ENCODE measurements at regions not wholly inside any gene's neighbourhood (a gene's known extent, or its start where the extent isn't known, plus 50 kb on each side); places are given as distances from the start of the nearest gene placed in this dataset.

DNA sequence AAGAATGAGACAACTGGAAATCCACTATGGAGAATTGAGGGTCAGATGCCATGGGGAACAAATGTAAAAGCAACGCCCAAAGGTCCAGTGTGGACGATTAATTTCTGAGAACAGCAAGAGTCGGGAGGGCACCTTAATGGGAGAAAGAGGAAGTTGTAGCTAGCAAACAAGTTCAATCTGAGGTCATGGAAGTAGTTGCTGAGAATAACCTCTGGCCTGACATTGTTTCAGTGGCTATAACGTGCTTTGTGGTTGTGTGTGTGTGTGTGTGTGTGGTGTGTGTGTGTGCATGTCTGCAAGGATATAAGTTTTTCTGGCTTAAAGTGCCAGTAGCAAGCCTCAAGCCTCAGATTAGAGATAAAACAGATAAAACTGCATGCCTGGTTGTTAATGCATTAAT lies 1630.1 kb upstream of the TENM4 start:
- Histone ChIP-seq H3K4me1 (no peaks in the 10 kb centered on the region), H3K27ac (no peak overlapping the region), H3K27me3 (no peaks in the 10 kb centered on the region), H3K4me3 (no peak overlapping the region), H3K36me3 (ENCODE audit: low read depth, missing control alignments) (no peaks in the 10 kb centered on the region), H3K9me3 (no peaks in the 10 kb centered on the region)
- TF ChIP-seq, protein P1, sequence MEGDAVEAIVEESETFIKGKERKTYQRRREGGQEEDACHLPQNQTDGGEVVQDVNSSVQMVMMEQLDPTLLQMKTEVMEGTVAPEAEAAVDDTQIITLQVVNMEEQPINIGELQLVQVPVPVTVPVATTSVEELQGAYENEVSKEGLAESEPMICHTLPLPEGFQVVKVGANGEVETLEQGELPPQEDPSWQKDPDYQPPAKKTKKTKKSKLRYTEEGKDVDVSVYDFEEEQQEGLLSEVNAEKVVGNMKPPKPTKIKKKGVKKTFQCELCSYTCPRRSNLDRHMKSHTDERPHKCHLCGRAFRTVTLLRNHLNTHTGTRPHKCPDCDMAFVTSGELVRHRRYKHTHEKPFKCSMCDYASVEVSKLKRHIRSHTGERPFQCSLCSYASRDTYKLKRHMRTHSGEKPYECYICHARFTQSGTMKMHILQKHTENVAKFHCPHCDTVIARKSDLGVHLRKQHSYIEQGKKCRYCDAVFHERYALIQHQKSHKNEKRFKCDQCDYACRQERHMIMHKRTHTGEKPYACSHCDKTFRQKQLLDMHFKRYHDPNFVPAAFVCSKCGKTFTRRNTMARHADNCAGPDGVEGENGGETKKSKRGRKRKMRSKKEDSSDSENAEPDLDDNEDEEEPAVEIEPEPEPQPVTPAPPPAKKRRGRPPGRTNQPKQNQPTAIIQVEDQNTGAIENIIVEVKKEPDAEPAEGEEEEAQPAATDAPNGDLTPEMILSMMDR (IDR thresholded peaks at IDR 0.05), result no peak
- TF ChIP-seq POLR2A (IDR thresholded peaks at IDR 0.05), result no peak
- WGBS, 2 donors, result 52 to 62% methylated on average over 4 of the region's 4 CpGs
- intact Hi-C loops (cut with DNase I; ENCODE audit: low total_unique reads), result no loop called here
- no peak for DNase-seq

DNA sequence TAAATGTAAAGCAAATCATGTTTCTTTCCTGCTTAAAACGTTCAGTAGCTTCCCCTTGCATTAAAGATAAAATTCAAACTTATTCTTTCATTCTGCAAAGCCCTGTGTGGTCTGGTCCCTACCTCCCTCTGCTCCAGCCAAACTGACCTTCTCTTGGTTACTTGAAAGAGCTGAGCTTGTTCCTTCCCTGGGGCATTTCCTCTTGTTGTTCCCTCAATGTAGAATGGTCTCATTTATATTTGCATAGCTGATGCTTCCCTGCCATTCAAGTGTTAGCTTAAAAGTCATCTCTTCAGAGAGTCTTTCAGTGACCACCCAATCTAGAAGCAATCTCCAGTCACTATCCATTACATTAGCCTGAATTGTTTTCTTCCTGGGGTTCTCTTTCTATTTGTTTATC lies 1618.5 kb upstream of the TENM4 start:
- H3K4me1 ChIP-seq, result peaks cover 2% of the 10 kb centered on the region
- H3K27ac ChIP-seq, result no peak overlapping the region
- no peak for DNase-seq
- no peaks in the 10 kb centered on the region for H3K27me3 ChIP-seq
- intact Hi-C loops (cut with DNase I; ENCODE audit: low total_unique reads), result no loop called here
- TF ChIP-seq, protein P1 (IDR thresholded peaks at IDR 0.05), result no peak
- TF ChIP-seq POLR2A (IDR thresholded peaks at IDR 0.05), result no peak
- no peak overlapping the region for H3K4me3 ChIP-seq
- no peaks in the 10 kb centered on the region for H3K9me3 ChIP-seq
- 14 to 31% methylated on average over 1 of the region's 1 CpG for WGBS, 2 donors
- no peaks in the 10 kb centered on the region for H3K36me3 ChIP-seq (ENCODE audit: low read depth, missing control alignments)

DNA sequence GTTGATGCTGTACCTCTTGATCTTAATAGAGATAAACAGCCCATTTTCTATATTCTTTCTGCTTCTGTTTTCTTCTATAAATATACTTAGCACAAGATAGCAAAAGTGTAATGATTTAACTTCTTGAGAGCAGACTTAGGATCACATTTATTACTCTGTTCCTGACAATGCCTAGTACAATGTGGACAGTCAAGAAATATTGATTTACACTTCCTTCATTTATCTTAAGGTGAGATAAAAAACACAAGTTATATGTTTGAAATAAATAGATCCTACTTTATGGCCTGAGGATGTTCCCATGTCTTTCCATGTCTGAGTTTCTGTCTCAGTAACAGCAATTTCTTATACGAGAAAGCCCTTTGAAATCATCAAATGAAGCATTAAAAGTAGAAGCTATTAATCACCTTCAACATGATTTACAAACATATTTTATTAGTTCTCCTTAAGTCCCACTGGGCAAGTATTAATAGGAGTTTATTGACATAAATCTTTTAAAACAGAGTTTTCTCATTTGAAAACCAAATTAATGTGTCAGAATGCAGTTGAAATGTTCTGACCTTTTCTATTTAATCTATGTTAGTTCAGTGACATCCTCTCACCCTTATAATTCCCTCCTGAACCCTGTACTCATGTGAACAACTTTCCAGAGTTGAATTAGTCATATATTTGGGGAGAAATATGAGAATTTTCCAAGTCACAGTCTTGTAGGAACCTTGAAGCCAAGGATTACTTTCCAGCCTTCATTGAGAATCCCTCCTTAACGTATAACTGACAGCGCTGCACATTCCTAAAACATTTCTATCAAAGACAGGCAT lies 1611.7 kb upstream of the TENM4 start:
- Histone ChIP-seq H3K4me3 (no peak overlapping the region), H3K4me1 (no peaks in the 10 kb centered on the region), H3K27me3 (no peaks in the 10 kb centered on the region), H3K36me3 (ENCODE audit: low read depth, missing control alignments) (no peaks in the 10 kb centered on the region), H3K9me3 (no peaks in the 10 kb centered on the region), H3K27ac (no peak overlapping the region)
- no peak for TF ChIP-seq POLR2A (IDR thresholded peaks at IDR 0.05)
- TF ChIP-seq, protein P1 (IDR thresholded peaks at IDR 0.05), result no peak
- DNase-seq, result no peak
- intact Hi-C loops (cut with DNase I; ENCODE audit: low total_unique reads), result no loop called here
- 69 to 79% methylated on average over 3 of the region's 3 CpGs for WGBS, 2 donors

DNA sequence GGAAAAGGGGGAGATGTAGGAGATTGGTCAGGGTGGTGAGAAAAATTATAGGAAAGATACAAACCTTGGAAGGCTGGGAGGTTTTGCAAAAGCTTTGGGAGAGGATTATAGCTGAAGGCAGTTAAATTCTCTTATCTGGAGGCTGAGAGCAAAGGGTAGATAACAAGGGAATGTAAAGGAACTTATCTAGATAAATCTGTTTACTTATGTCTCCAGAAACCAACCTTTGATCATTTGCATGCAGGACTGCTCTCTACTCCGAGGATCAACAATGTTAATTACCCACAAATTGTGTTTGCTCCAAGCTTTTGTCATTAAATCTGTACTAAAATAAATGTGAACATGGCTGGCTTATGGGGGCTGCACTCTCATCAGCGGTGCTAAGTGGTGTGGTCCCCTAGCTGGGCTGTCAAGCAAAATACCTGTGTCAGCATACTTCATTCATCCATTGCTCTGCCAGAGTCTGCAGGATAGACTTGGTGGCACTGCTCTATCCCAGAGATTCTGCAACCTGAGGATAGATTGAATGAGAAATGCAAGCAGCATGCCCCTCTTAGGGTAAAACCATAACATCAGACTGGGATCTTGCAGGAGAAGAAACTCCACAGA lies 1599.2 kb upstream of the TENM4 start:
- 53 to 55% methylated on average over 2 of the region's 2 CpGs for WGBS, 2 donors
- H3K4me3 ChIP-seq, result no peak overlapping the region
- DNase-seq, result no peak
- no peak overlapping the region for H3K27ac ChIP-seq
- H3K36me3 ChIP-seq (ENCODE audit: low read depth, missing control alignments), result no peaks in the 10 kb centered on the region
- H3K4me1 ChIP-seq, result no peaks in the 10 kb centered on the region
- H3K9me3 ChIP-seq, result no peaks in the 10 kb centered on the region
- intact Hi-C loops (cut with DNase I; ENCODE audit: low total_unique reads), result no loop called here
- TF ChIP-seq, protein P1 (IDR thresholded peaks at IDR 0.05), result no peak
- TF ChIP-seq POLR2A (IDR thresholded peaks at IDR 0.05), result no peak
- no peaks in the 10 kb centered on the region for H3K27me3 ChIP-seq
